ENCODE measurements at regions not wholly inside any gene's neighbourhood (a gene's known extent, or its start where the extent isn't known, plus 50 kb on each side); places are given as distances from the start of the nearest gene placed in this dataset.
A peak's percentile ranks its signal among the peaks of the same experiment; 100 is the strongest.

DNA sequence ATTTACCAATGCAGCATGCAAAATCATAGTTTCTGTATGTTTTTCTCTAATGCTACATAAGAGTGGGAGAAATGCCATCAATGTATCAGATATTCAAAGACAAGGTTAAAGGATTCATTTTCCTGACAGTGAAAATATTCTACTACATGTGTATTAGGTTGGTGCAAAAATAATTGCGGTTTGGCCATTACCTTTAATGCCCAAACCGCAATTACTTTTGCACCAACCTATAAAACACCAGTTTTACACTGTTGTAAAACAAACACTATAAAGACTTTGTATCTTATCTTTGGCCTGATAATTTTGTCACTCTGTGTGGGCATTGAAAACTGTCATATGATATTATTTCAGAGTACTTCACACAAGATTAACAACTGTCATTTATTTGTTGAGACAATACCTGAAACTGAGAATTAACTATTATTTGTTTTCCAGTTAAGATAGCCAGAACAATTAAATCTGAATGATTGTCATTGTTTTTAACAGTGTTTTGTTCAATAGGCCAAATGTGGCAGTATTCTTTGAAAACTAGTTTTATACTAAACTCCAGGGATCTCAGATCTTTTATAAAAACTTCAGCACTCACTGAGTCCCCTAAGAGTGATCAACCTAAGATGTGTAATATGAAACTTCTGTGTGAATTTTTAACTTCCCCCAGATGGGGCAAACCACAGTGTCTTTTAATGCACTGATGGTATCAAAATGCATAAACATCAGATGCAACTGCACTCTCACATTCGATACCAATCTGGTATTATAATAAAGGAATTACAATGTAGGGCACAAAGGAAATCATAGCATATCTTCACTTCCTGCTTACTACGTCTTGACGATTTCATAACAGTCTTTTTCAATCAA, 53.8 kb upstream of the FBN2 start:
- DNase-seq (ENCODE audit: low read depth) = no peak

GRCh38 chr5:128596071-128596470, 58.0 kb upstream of the FBN2 start:
- DNase-seq (ENCODE audit: low read depth) = no peak

DNA sequence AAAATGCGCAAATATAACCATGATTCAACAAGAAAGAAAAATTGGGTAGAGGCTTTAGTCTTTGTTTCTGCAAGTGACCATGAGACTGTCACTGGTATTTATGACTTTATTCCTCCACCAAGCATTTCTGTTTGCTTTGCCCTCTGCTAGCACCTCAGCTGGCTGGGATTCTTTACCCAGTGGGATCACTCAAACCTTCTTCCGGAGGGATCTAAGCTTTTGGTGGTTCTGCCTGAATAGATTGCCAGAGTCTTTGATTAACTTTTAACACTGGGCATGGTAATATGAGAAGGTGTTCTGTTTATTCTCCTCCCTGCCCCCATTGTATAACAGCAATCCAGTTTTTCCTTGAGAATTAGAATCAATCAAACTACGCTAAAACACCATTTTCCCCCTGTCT, 59.1 kb upstream of the FBN2 start:
- peak; percentile 15 for DNase-seq (ENCODE audit: low read depth)

- no peak for DNase-seq (ENCODE audit: low read depth)
These were observed 75.1 kb upstream of the FBN2 start for GRCh38 chr5:128613128-128613527.

DNA sequence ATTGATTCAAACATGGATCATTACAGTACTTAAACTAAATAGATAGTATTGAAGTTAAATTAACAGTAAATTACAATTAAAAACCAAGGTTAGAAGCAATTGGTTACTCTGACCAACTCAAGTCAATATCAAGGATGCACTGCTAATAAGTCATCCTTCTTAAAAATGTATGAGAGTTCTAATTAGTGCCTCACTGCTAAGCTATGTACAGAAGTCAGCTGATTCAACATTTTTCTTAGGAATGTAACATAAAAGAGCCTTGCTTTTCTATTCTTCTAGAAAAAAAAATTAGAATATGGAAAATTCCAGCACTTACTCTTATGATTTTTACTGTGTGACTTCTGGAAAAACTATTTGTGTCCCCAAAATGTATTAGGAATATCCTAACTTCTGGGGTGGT, 75.7 kb upstream of the FBN2 start:
- no peak for DNase-seq (ENCODE audit: low read depth)

DNA sequence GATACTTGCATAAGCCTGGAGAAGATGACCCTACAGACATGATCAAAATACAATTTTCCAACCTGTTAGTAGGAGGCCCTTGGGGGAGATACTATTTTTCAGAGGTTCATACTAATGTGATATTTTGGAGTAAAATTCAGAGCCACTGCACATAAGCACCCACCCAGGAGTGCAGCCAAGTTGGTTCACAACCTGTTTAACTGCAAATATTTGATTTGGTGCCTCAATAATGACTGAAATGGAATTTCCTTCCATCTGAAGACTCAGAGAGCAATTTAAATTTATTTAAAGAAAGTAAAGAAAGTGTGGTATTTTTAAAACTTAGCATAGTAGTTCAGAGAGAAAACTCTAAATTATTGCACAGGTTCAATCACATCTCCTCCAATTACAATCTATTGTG, 77.5 kb upstream of the FBN2 start:
- no peak for DNase-seq (ENCODE audit: low read depth)

DNA sequence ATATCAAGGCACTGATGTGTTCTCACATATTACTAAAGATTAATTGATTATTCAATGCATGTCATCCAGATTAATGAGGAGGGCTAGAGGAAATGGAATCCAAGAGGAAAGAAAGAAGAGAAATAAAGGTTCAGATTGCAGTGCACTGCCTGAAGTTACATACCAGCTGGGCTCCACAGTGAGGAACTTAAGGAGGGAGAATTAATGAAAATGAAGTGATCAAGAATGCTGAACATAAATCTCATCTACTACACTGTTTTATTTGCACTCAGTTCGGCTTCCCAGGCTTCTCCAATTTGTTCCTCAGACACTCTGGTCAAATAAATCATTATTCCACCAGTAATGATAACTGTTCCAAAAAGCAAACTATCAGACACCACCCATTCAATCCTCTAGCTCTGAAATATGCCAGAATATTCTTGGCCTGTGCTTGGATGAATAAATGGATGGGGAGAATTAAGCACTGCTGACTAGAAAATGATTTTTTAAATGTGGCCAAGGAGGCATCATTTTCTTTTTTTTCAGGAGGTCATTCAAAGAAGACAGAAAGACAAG, 88.6 kb upstream of the FBN2 start:
- DNase-seq (ENCODE audit: low read depth) = no peak

DNA sequence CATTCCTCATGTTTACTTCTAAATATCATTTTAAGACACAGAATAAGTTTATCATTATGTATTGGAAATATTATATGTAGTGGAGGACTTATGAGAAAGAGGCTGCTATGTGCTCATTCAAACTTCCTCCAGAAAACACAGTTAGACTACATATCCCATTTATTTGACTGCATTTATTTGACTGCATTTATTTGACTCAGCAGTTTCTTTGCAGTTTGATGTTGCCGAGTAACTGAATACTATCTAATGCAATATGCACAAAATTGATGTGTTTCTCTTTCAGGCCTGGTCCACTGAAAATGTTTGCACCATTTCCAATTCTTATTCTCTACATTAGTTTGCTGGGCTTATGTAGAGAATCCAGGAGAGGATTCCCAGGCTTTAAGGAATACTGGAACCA, 89.9 kb upstream of the FBN2 start:
- DNase-seq (ENCODE audit: low read depth) = no peak

- no peak for DNase-seq (ENCODE audit: low read depth)
These were observed 91.1 kb upstream of the FBN2 start for GRCh38 chr5:128629157-128629556.

- DNase-seq (ENCODE audit: low read depth) = no peak
These were observed 92.1 kb upstream of the FBN2 start for GRCh38 chr5:128630121-128630520.

GRCh38 chr5:128631771-128632170, 93.7 kb upstream of the FBN2 start:
- DNase-seq (ENCODE audit: low read depth) = no peak

DNA sequence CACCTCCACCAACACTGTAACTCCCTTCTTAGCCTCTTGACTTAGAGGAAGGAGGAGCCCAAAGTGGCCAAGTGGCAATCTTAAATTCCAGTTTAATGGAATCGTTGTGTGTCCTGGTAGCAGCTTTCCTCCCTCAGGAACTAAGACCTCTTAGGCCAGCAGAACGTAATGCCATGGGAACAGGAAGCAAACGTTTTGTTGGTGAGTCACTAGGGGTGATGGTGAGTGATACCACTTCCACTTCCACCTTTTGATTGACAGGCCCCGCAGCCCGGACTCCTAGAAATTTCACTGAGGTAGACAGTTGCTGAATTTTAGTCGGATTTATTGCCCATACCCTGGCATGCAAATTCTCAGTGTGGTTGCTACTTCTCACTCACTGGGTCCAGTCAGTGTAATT, 94.2 kb upstream of the FBN2 start:
- no peak for DNase-seq (ENCODE audit: low read depth)

GRCh38 chr5:128633901-128634300, 95.9 kb upstream of the FBN2 start:
- DNase-seq (ENCODE audit: low read depth) = no peak

DNA sequence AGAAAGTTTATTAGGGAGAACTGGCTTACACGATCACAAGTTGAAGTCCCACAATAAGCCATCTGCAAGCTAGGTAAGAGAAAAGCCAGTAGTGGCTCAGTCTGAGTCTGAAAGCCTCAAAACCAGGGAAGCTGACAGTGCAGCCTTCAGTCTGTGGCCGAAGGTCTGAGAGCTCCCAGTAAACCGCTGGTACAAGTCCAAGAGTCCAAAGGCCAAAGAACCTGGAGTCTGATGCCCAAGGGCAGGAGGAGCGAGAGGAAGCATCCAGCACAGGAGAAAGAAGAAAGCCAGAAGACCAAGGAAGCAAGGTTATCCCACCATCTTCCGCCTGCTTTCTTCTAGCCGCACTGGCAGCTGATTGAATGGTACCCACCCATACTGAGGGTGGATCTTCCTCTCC, 97.3 kb upstream of the FBN2 start:
- DNase-seq (ENCODE audit: low read depth) = no peak

DNA sequence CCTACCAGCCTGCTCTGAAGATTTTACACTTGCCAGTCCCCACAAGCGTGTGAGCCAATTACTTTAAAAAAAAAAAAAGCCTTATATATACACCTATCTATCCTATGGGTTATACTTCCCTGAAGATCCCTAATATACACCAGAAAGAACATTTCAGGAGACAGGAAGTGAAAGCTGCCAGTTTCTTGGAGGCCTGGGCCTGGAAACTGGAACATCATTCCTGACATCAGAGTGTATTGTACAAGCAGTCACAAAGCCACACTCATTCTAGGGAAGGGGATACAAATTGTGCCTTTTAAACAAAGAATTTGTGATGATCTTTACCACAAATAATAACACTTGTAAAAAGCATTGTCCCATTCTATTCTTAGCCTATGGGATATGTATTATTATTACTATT, 98.3 kb upstream of the FBN2 start:
- no peak for DNase-seq (ENCODE audit: low read depth)

GRCh38 chr5:128637031-128637430, 99.0 kb upstream of the FBN2 start:
- no peak for DNase-seq (ENCODE audit: low read depth)

- no peak for DNase-seq (ENCODE audit: low read depth)
These were observed 103.8 kb upstream of the FBN2 start for GRCh38 chr5:128641861-128642260.

- no peak for DNase-seq (ENCODE audit: low read depth)
These were observed 106.8 kb upstream of the FBN2 start for GRCh38 chr5:128644863-128645262.

DNA sequence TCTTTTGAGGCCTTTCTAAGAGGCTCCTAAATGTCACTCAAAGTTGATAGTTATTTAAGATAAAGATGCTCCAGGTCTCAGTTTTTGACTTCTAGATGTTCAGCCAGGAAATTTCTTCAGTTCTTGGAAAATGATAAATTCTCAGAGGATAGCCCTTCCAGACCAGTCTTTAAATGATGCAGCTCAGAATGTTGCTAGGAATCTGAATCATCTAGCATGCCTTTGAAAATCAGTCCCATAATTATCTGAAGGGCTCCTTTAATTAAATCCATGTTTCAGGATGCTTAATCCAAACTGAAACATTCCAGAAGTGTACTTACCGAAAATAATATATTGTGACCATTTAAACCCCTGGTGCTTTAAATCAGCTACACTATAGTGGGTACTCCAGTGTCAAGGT, 107.5 kb upstream of the FBN2 start:
- no peak for DNase-seq (ENCODE audit: low read depth)

- DNase-seq (ENCODE audit: low read depth) = no peak
These were observed 108.1 kb upstream of the FBN2 start for GRCh38 chr5:128646176-128646575.

DNA sequence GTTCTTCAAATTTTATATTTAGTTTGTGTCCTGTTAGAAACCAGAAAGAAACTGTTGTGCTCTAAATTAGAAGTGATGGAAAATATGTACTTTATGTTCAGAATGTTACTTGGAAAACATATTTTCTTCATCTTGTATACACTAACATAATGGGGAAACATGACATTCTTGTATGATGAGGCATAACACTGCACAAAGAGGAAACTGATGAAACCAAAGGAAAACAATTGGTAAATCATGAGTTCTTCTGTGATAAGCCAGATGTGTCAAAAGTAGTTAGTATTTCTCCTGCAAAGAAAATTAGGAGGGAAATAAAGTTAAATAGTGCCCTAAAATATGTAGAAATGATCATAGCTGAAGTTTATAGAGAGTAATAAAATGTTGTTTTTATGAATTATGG, 111.1 kb upstream of the FBN2 start:
- DNase-seq (ENCODE audit: low read depth) = no peak

- no peak for DNase-seq (ENCODE audit: low read depth)
These were observed 125.0 kb upstream of the FBN2 start for GRCh38 chr5:128662997-128663396.

GRCh38 chr5:128665747-128666355, 127.8 kb upstream of the FBN2 start:
- no peak for DNase-seq (ENCODE audit: low read depth)

Data from renal cortical epithelial cell (primary cell).